LNCaP clone FGC (cell line): ENCODE measurements at regions not wholly inside any gene's neighbourhood (a gene's known extent, or its start where the extent isn't known, plus 50 kb on each side); places are given as distances from the start of the nearest gene placed in this dataset.

Source experiments
- DNase-seq: peaks from one replicate; pipeline ENCODE4 v3.0.0-alpha.2; 2011; ENCODE audit warnings: low read depth
- H3K4me3 ChIP-seq: 2 replicates; pipeline ENCODE4 v1.5.1; 2011; ENCODE audit warnings: mild to moderate bottlenecking, low read depth, low read length, control low read depth
- TF ChIP-seq, protein P1 (sequence below): IDR thresholded peaks from 2 replicates; pipeline ENCODE4 v1.5.1; 2012; ENCODE audit warnings: mild to moderate bottlenecking; ENCODE audit not compliant: control insufficient read depth, insufficient read depth; ENCODE audit errors: extremely low read depth

DNA sequence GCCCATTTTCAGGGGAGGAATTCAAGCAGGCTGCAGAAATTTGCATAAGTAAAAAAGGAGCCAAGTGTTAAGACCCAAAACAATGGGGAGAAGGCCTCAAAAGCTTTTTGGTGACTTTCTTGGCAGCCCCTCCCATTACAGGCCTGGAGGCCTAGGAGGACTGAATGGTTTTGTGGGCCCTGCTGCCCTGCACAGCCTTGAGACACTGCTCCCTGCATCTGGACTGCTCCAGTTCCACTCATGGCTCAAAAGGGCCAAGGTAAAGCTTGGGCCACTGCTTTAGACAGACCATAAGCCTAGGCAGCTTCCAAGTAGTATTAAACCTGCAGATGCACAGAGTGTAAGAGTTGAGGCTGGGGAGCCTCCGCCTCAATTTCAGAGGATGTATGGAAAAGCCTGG lies 501.6 kb downstream of the MID1IP1 start:
- H3K4me3 ChIP-seq = no peak overlapping the region
- TF ChIP-seq, protein P1, sequence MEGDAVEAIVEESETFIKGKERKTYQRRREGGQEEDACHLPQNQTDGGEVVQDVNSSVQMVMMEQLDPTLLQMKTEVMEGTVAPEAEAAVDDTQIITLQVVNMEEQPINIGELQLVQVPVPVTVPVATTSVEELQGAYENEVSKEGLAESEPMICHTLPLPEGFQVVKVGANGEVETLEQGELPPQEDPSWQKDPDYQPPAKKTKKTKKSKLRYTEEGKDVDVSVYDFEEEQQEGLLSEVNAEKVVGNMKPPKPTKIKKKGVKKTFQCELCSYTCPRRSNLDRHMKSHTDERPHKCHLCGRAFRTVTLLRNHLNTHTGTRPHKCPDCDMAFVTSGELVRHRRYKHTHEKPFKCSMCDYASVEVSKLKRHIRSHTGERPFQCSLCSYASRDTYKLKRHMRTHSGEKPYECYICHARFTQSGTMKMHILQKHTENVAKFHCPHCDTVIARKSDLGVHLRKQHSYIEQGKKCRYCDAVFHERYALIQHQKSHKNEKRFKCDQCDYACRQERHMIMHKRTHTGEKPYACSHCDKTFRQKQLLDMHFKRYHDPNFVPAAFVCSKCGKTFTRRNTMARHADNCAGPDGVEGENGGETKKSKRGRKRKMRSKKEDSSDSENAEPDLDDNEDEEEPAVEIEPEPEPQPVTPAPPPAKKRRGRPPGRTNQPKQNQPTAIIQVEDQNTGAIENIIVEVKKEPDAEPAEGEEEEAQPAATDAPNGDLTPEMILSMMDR = no peak
- DNase-seq = no peak

DNA sequence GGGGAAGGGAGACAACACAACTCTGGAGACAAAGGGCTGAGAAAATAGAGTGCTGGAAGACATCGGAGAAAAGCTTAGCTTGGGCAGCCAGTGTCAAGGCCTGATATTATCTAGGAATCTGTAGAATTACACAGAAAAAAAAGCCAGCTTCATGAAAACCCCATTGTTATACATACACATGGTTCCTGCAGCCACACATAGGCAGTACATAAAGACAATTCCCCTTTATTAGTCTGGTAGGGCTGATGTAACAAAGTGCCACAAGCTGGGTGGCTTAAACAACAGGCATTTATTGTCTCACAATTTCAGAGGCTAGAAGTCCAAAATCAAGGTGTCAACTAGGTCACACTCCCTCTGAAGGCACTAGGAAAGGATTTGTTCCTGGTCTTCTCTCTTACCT lies 503.5 kb downstream of the MID1IP1 start:
- H3K4me3 ChIP-seq = no peak overlapping the region
- DNase-seq = no peak
- TF ChIP-seq, protein P1 = no peak

DNA sequence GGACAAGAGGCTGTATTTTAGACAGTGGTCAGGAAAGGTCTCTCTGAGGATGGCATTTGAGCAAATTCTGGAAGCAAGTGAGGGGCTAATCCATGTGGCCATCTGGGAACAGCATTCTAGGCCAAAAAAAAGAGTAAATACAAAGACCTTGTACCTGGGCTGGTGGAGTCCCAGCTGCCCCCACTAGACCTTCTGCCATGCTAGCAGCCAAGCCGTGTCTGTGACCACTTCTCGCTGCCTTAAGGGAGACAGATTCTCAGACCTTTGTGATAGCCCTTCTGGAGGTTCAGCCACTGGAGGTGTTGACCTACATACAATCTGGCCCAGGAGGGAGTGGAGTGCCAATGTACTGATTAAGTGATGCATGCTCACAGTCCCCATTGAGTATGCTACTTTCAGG lies 506.2 kb downstream of the MID1IP1 start:
- DNase-seq = no peak
- TF ChIP-seq, protein P1 = no peak
- H3K4me3 ChIP-seq = no peak overlapping the region

DNA sequence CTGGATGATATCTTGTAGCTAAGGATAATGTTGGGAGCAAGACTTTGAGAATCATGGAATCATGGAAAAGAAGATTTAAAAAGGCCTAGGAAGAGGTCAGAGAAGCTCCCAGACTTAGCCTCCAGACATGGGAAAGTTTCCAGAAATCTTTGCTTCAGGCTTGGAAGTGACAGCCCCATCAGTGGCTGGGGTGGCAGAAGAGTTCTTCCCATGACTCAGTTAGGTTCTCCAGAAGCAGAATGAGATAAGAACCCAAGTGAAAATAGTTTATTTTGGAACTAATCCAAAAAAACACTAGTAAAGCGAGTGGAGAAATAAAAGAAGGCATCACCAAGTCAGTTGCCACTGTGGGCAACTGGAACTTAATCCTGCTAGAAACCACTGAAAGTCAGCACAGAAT lies 506.9 kb downstream of the MID1IP1 start:
- no peak overlapping the region for H3K4me3 ChIP-seq
- DNase-seq = no peak
- TF ChIP-seq, protein P1 = no peak

DNA sequence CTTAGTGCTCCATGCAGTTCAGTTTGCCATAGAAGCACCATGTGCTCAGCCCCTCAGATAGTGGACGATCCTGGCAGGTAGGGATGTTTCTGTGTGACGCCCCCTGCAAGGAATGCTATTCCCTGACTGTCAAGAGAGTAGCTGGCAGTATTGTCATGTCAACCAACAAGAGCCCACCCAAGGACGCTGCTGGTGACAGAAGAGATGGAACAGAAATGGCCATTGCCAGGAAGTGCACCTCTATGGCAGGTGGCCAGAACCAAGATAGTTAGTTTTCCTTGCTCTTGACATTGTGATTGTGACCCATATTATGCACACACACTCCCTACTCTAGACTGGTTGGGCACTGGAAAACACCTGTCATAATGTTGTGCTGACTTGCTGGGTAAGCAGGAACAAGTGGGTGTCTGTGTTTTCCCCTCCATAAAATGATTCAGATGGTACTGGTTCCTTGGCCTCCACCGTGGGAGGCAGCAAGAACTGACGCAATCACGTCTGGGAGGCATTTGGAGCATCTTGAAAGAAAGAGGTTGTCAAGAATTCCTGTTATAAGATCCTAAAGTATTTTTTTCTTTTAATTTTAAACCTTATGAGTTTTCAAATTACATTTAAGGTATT lies 507.9 kb downstream of the MID1IP1 start:
- no peak for DNase-seq
- no peak overlapping the region for H3K4me3 ChIP-seq

DNA sequence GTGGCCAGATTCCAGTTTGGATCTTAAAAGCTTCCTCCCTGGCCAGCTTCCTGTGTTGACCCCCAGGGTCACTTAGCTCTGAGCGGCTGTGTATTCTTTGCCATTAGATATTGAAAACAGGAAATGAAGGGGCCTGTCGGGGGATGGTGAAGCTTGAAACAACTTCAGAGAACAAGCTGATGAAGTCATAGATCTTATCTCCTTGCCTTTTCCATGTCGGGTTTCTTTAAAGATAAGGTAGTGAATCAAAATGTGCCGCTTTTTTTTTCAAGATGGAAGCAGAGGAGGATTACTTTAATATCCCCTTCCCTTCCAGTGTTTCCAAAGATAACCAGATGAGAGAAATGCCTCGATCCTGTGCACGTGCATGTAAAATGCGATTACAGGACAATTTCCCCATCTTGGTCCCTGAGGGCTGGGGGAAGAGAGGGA lies 508.5 kb downstream of the MID1IP1 start:
- no peak for DNase-seq
- TF ChIP-seq, protein P1 = no peak
- H3K4me3 ChIP-seq = no peak overlapping the region

More for the DNA sequence above, 507.9 kb downstream of the MID1IP1 start:
- TF ChIP-seq, protein P1 = no peak

DNA sequence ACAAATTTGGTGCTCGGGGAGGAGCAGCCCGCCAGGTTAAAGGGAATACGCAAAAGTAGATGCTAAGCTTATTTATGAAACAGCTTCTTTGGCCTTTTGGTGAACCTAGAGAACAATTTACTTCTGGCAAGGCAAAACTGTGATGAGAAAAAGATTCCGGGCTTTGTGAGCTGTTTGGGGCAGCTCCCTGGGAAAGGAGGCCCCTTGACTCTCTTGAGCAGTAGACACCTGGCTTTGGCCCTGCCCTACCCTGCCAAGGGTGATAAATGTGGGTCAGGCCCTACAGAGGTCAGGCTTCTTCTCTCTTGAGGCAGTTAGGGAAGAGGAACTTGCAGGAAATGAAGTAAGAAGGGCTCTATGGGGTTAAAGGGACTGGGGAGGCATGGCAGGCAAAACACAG lies 509.6 kb downstream of the MID1IP1 start:
- H3K4me3 ChIP-seq = no peak overlapping the region
- TF ChIP-seq, protein P1 = no peak
- no peak for DNase-seq
